ENCODE measurements at regions not wholly inside any gene's neighbourhood (a gene's known extent, or its start where the extent isn't known, plus 50 kb on each side); places are given as distances from the start of the nearest gene placed in this dataset.
"Not testable (repeated sequence)": the region's sequence is repeated elsewhere in the genome, so short reads cannot be mapped to it uniquely, and the experiment has no call there.

GRCh38 chr11:42906226-42906625 lies 405.6 kb upstream of the API5 start:
- no peak for DNase-seq

- no peak for DNase-seq
Observed at GRCh38 chr11:42913731-42914130, 398.1 kb upstream of the API5 start.

GRCh38 chr11:42923651-42924050 lies 388.1 kb upstream of the API5 start:
- DNase-seq, result no peak

- no peak for DNase-seq
Observed at GRCh38 chr11:42925916-42926315, 385.9 kb upstream of the API5 start.

GRCh38 chr11:42947405-42947804 lies 364.4 kb upstream of the API5 start:
- no peak for DNase-seq

- DNase-seq, result not testable (repeated sequence)
Observed at GRCh38 chr11:42949738-42950376, 361.9 kb upstream of the API5 start.

GRCh38 chr11:42951266-42951665 lies 360.5 kb upstream of the API5 start:
- no peak for DNase-seq

- no peak for DNase-seq
Observed at GRCh38 chr11:42957831-42958230, 354.0 kb upstream of the API5 start.

GRCh38 chr11:42958635-42959034 lies 353.2 kb upstream of the API5 start:
- DNase-seq, result no peak

GRCh38 chr11:42960521-42961088 lies 351.2 kb upstream of the API5 start:
- no peak for DNase-seq

- DNase-seq, result no peak
Observed at GRCh38 chr11:42967653-42968052, 344.1 kb upstream of the API5 start.

- no peak for DNase-seq
Observed at GRCh38 chr11:42972741-42973140, 339.1 kb upstream of the API5 start.

GRCh38 chr11:42974510-42975179 lies 337.2 kb upstream of the API5 start:
- DNase-seq, result no peak

GRCh38 chr11:42975180-42975529 lies 336.6 kb upstream of the API5 start:
- DNase-seq, result no peak

- no peak for DNase-seq
Observed at GRCh38 chr11:42976636-42977217, 335.1 kb upstream of the API5 start.

- DNase-seq, result peak; percentile 9
Observed at GRCh38 chr11:42992594-42992993, 319.2 kb upstream of the API5 start.

- no peak for DNase-seq
Observed at GRCh38 chr11:42996421-42997307, 315.1 kb upstream of the API5 start.

- DNase-seq, result not testable (repeated sequence)
Observed at GRCh38 chr11:43004879-43005278, 306.9 kb upstream of the API5 start.

- no peak for DNase-seq
Observed at GRCh38 chr11:43010042-43010441, 301.8 kb upstream of the API5 start.

- no peak for DNase-seq
Observed at GRCh38 chr11:43012606-43013005, 299.2 kb upstream of the API5 start.

- DNase-seq, result peak; percentile 7
Observed at GRCh38 chr11:43021466-43021865, 290.3 kb upstream of the API5 start.

- no peak for DNase-seq
Observed at GRCh38 chr11:43034341-43034740, 277.5 kb upstream of the API5 start.

GRCh38 chr11:43035086-43035485 lies 276.7 kb upstream of the API5 start:
- no peak for DNase-seq
